Brain pericyte (primary cell): ENCODE measurements at regions not wholly inside any gene's neighbourhood (a gene's known extent, or its start where the extent isn't known, plus 50 kb on each side); places are given as distances from the start of the nearest gene placed in this dataset.
"Not testable (repeated sequence)": the region's sequence is repeated elsewhere in the genome, so short reads cannot be mapped to it uniquely, and the experiment has no call there.

Source experiments
- DNase-seq: peaks from one replicate; pipeline ENCODE4 v3.0.0-alpha.2; 2012; ENCODE audit warnings: low read depth, low spot score

- DNase-seq: no peak
Observed at GRCh38 chr17:63019138-63019873, 53.3 kb downstream of the TANC2 start.

GRCh38 chr17:63022567-63022966, 56.5 kb downstream of the TANC2 start:
- no peak for DNase-seq

- DNase-seq: no peak
Observed at GRCh38 chr17:63023049-63023448, 57.0 kb downstream of the TANC2 start.

- no peak for DNase-seq
Observed at GRCh38 chr17:63024201-63024600, 58.2 kb downstream of the TANC2 start.

GRCh38 chr17:63024716-63025115, 58.7 kb downstream of the TANC2 start:
- no peak for DNase-seq

- not testable (repeated sequence) for DNase-seq
Observed at GRCh38 chr17:63025637-63026036, 59.6 kb downstream of the TANC2 start.

GRCh38 chr17:63029541-63029940, 63.5 kb downstream of the TANC2 start:
- no peak for DNase-seq

GRCh38 chr17:63032142-63032541, 66.1 kb downstream of the TANC2 start:
- DNase-seq: no peak

- no peak for DNase-seq
Observed at GRCh38 chr17:63033142-63033541, 67.1 kb downstream of the TANC2 start.

GRCh38 chr17:63035271-63035670, 69.2 kb downstream of the TANC2 start:
- no peak for DNase-seq

- no peak for DNase-seq
Observed at GRCh38 chr17:63035695-63036094, 69.7 kb downstream of the TANC2 start.

- DNase-seq: no peak
Observed at GRCh38 chr17:63039342-63039741, 73.3 kb downstream of the TANC2 start.

GRCh38 chr17:63039899-63040602, 74.0 kb downstream of the TANC2 start:
- no peak for DNase-seq

- DNase-seq: no peak
Observed at GRCh38 chr17:63040816-63041215, 74.8 kb downstream of the TANC2 start.

GRCh38 chr17:63041251-63041650, 75.2 kb downstream of the TANC2 start:
- no peak for DNase-seq

GRCh38 chr17:63041722-63042121, 75.7 kb downstream of the TANC2 start:
- DNase-seq: no peak

GRCh38 chr17:63042256-63042812, 76.3 kb downstream of the TANC2 start:
- no peak for DNase-seq

GRCh38 chr17:63057560-63057959, 91.5 kb downstream of the TANC2 start:
- not testable (repeated sequence) for DNase-seq

GRCh38 chr17:63066158-63066813, 100.3 kb downstream of the TANC2 start:
- DNase-seq: no peak

- DNase-seq: no peak
Observed at GRCh38 chr17:63069245-63069644, 103.2 kb downstream of the TANC2 start.

- DNase-seq: no peak
Observed at GRCh38 chr17:63070031-63070430, 104.0 kb downstream of the TANC2 start.

- no peak for DNase-seq
Observed at GRCh38 chr17:63071797-63072196, 105.8 kb downstream of the TANC2 start.
